ENCODE measurements at regions not wholly inside any gene's neighbourhood (a gene's known extent, or its start where the extent isn't known, plus 50 kb on each side); places are given as distances from the start of the nearest gene placed in this dataset.
"Not testable (repeated sequence)": the region's sequence is repeated elsewhere in the genome, so short reads cannot be mapped to it uniquely, and the experiment has no call there.

DNA sequence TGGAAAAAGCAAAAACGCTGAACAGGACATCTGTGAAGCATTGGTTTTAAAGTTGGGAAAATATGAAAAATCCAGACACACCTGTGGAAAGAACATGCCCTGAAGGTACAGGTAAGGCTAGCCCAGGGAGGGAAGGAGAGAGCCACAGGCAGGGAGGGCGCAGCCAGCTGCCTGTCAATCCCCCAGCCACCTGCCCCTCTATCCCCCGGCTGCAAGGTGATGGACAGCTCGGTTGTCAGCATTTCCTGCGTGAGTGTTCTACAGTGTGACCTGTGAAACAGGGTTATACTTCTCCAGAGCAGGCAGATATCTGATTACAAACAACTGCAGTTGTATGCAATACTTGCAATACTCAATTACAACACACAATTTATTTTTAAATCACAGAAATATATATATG lies 358.1 kb downstream of the SMOC2 start:
- no peak for TF ChIP-seq POLR2AphosphoS5 (IDR thresholded peaks at IDR 0.05)
- TF ChIP-seq POLR2A (IDR thresholded peaks at IDR 0.05): no peak
- TF ChIP-seq, protein P1, sequence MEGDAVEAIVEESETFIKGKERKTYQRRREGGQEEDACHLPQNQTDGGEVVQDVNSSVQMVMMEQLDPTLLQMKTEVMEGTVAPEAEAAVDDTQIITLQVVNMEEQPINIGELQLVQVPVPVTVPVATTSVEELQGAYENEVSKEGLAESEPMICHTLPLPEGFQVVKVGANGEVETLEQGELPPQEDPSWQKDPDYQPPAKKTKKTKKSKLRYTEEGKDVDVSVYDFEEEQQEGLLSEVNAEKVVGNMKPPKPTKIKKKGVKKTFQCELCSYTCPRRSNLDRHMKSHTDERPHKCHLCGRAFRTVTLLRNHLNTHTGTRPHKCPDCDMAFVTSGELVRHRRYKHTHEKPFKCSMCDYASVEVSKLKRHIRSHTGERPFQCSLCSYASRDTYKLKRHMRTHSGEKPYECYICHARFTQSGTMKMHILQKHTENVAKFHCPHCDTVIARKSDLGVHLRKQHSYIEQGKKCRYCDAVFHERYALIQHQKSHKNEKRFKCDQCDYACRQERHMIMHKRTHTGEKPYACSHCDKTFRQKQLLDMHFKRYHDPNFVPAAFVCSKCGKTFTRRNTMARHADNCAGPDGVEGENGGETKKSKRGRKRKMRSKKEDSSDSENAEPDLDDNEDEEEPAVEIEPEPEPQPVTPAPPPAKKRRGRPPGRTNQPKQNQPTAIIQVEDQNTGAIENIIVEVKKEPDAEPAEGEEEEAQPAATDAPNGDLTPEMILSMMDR (IDR thresholded peaks at IDR 0.05): no peak
- no peak for TF ChIP-seq EP300 (IDR thresholded peaks at IDR 0.05)
- 60 to 80% methylated on average over 5 of the region's 5 CpGs for WGBS, 2 donors (ENCODE audit: low coverage in 1 of 2)

DNA sequence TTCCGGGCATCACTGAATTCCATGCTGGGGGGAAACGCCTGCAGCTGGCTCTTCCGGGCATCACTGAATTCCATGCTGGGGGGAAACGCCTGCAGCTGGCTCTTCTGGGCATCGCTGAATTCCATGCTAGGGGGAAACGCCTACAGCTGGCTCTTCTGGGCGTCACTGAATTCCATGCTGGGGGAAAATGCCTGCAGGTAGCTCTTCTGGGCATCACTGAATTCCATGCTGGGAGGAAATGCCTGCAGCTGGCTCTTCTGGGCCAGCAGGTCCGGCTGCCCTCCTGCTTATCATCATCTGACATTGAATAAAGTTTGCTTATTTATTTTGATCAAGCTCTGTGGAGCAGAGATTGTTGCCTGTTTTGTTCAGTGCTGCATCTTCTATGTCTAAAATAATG lies 355.1 kb downstream of the SMOC2 start:
- no peaks in the 10 kb centered on the region for H3K9me3 ChIP-seq
- H3K36me3 ChIP-seq: no peaks in the 10 kb centered on the region
- no peak overlapping the region for H3K27ac ChIP-seq
- H3K4me3 ChIP-seq: no peak overlapping the region
- no CpG with 5 or more reads among the region's 8 CpGs for WGBS, 2 donors (ENCODE audit: low coverage in 1 of 2)
- H3K27me3 ChIP-seq: no peaks in the 10 kb centered on the region
- no peaks in the 10 kb centered on the region for H3K4me1 ChIP-seq
- no peak for ATAC-seq
- no peak for TF ChIP-seq EP300 (IDR thresholded peaks at IDR 0.05)
- TF ChIP-seq, protein P1 (IDR thresholded peaks at IDR 0.05): no peak
- no peak for TF ChIP-seq POLR2A (IDR thresholded peaks at IDR 0.05)
- TF ChIP-seq POLR2AphosphoS5 (IDR thresholded peaks at IDR 0.05): no peak

More for the DNA sequence above, 358.1 kb downstream of the SMOC2 start:
- no peaks in the 10 kb centered on the region for H3K36me3 ChIP-seq
- no peaks in the 10 kb centered on the region for H3K9me3 ChIP-seq
- no peaks in the 10 kb centered on the region for H3K27me3 ChIP-seq
- ATAC-seq: no peak
- no peak overlapping the region for H3K4me3 ChIP-seq
- H3K4me1 ChIP-seq: no peaks in the 10 kb centered on the region
- no peak overlapping the region for H3K27ac ChIP-seq

DNA sequence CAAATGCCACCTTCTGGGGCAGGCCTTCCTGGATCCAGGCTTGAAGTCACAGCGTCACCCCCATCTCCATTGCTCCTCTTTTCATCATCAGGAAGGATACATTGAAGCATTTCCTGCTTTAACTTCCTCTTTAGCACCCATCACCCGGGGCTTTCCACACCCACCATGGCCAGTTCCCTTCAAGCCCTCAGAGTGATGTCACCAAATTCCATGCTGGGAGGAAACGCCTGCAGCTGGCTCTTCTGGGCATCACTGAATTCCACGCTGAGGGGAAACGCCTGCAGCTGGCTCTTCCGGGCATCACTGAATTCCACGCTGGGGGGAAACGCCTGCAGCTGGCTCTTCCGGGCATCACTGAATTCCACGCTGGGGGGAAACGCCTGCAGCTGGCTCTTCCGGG lies 354.6 kb downstream of the SMOC2 start:
- 82 to 100% methylated on average over 1 of the region's 12 CpGs for WGBS, 2 donors (ENCODE audit: low coverage in 1 of 2)

DNA sequence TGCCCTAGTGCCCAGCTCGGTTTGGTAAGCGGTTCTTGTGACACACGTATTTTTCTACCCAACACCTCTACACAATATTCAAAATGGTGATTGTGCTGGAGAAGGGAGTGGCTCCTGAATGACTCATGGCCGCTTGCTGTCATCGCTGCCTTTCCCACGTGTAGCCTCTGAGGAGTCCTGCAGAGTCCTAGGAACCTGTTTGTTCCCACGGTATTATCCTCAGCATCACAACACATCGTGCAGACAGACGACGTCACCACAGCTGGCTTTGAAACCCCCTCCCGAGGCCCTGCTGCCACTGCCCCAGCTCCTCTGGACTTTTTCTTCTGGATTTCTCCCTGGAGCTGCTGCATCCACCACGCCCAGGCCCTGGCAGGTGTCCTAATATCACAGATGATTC lies 353.5 kb downstream of the SMOC2 start:
- Histone ChIP-seq H3K4me3 (no peak overlapping the region), H3K36me3 (no peaks in the 10 kb centered on the region), H3K4me1 (no peaks in the 10 kb centered on the region), H3K27me3 (no peaks in the 10 kb centered on the region), H3K27ac (no peak overlapping the region), H3K9me3 (no peaks in the 10 kb centered on the region)
- TF ChIP-seq, protein P1 (IDR thresholded peaks at IDR 0.05): no peak
- no peak for TF ChIP-seq POLR2AphosphoS5 (IDR thresholded peaks at IDR 0.05)
- TF ChIP-seq EP300 (IDR thresholded peaks at IDR 0.05): no peak
- no peak for TF ChIP-seq POLR2A (IDR thresholded peaks at IDR 0.05)
- no peak for ATAC-seq
- 86 to 89% methylated on average over 9 to 10 of the region's 12 CpGs for WGBS, 2 donors (ENCODE audit: low coverage in 1 of 2)

More for the DNA sequence above, 354.6 kb downstream of the SMOC2 start:
- H3K27ac ChIP-seq, H3K36me3 ChIP-seq, H3K27me3 ChIP-seq, H3K4me3 ChIP-seq, H3K9me3 ChIP-seq, H3K4me1 ChIP-seq, ATAC-seq: not testable (repeated sequence)

DNA sequence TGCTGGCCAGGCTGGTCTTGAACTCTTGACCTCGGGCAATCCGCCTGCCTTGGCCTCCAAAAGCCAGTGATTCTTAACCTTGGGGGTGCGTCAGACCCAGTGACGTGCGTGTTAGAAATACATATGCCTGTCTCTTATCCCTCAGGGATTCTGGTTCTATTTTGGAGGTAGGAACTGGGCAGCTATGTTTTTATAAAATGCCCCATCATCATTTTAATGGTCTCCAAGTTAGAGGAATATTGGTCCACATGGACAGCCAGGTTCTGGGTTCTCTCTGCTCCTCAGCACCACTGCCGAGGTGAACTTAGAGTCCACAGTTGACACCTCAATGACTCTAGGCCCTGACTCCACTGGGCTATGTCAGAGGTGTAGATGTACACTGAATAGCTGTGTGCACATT lies 352.7 kb downstream of the SMOC2 start:
- TF ChIP-seq EP300 (IDR thresholded peaks at IDR 0.05) (no peak), POLR2A (IDR thresholded peaks at IDR 0.05) (no peak), POLR2AphosphoS5 (IDR thresholded peaks at IDR 0.05) (no peak)
- TF ChIP-seq, protein P1 (IDR thresholded peaks at IDR 0.05): no peak

More for the DNA sequence above, 352.7 kb downstream of the SMOC2 start:
- no peaks in the 10 kb centered on the region for H3K27me3 ChIP-seq
- H3K4me1 ChIP-seq: no peaks in the 10 kb centered on the region
- 80% methylated on average over 3 of the region's 6 CpGs; no CpG with 5 or more reads in 1 of the 2 donors for WGBS, 2 donors (ENCODE audit: low coverage in 1 of 2)
- no peak for ATAC-seq
- no peak overlapping the region for H3K27ac ChIP-seq
- no peaks in the 10 kb centered on the region for H3K9me3 ChIP-seq
- no peak overlapping the region for H3K4me3 ChIP-seq
- H3K36me3 ChIP-seq: no peaks in the 10 kb centered on the region

All from gastroesophageal sphincter (tissue), 4 donors.